HepG2 (cell line): ENCODE measurements at regions not wholly inside any gene's neighbourhood (a gene's known extent, or its start where the extent isn't known, plus 50 kb on each side); places are given as distances from the start of the nearest gene placed in this dataset.

Source experiments
- FOSL2 ChIP-seq: sonication (generic); formaldehyde crosslinking; IDR thresholded peaks from 2 replicates; pipeline ENCODE4 v1.4.0; 2020; ENCODE audit warnings: missing genetic modification reagents
- KLF12 ChIP-seq: sonication (generic); formaldehyde crosslinking; IDR thresholded peaks from 2 replicates; pipeline ENCODE4 v1.4.0; 2020; ENCODE audit warnings: missing genetic modification reagents, borderline replicate concordance
- KLF16 ChIP-seq, 2 experiments: sonication (generic) in 1 of 2; formaldehyde crosslinking in 1 of 2; IDR thresholded peaks; 2 replicates each; pipeline versions ENCODE4 v1.6.1 to v1.8.0; 2016 to 2023; ENCODE audit warnings: missing genetic modification reagents in 2 of 2, missing compliant biosample characterization in 1 of 2
- MYC ChIP-seq: sonication (generic); formaldehyde crosslinking; IDR thresholded peaks from 2 replicates; pipeline ENCODE4 v1.9.0; 2021; ENCODE audit warnings: missing genetic modification reagents, borderline replicate concordance
- ZNF7 ChIP-seq: IDR thresholded peaks from 2 replicates; pipeline ENCODE4 v1.6.1; 2016; ENCODE audit warnings: missing biosample characterization, missing genetic modification reagents
- TF ChIP-seq, protein P1 (sequence below): sonication (generic); formaldehyde crosslinking; IDR thresholded peaks from 2 replicates; pipeline ENCODE4 v1.5.0; 2020; ENCODE audit warnings: mild to moderate bottlenecking, missing genetic modification reagents, moderate library complexity

DNA sequence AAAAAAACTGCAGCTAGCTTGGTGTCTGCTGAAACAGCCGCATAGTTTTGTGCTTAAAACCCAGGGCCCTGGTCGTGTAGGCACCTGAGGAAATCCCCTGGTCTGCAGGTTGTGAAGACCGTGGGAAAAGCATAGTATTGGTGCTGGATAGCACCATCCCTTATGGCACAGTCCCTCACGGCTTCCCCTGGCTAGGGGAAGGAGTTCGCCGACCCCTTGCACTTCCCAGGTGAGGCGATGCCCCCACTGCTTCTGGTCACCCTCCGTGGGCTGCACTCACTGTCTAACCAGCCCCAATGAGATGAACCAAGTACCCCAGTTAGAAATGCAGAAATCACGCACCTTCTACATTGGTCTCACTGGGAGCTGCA, 1105.1 kb downstream of the STPG2 start:
- TF ChIP-seq KLF16 (CRISPR knock-in tag; IDR thresholded peaks at IDR 0.05) (no peak), MYC (CRISPR knock-in tag) (no peak), ZNF7 (CRISPR knock-in tag) (no peak), KLF12 (no peak), FOSL2 (no peak)
- TF ChIP-seq, protein P1, sequence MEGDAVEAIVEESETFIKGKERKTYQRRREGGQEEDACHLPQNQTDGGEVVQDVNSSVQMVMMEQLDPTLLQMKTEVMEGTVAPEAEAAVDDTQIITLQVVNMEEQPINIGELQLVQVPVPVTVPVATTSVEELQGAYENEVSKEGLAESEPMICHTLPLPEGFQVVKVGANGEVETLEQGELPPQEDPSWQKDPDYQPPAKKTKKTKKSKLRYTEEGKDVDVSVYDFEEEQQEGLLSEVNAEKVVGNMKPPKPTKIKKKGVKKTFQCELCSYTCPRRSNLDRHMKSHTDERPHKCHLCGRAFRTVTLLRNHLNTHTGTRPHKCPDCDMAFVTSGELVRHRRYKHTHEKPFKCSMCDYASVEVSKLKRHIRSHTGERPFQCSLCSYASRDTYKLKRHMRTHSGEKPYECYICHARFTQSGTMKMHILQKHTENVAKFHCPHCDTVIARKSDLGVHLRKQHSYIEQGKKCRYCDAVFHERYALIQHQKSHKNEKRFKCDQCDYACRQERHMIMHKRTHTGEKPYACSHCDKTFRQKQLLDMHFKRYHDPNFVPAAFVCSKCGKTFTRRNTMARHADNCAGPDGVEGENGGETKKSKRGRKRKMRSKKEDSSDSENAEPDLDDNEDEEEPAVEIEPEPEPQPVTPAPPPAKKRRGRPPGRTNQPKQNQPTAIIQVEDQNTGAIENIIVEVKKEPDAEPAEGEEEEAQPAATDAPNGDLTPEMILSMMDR (CRISPR knock-in tag): no peak
